ENCODE measurements at regions not wholly inside any gene's neighbourhood (a gene's known extent, or its start where the extent isn't known, plus 50 kb on each side); places are given as distances from the start of the nearest gene placed in this dataset.
"Not testable (repeated sequence)": the region's sequence is repeated elsewhere in the genome, so short reads cannot be mapped to it uniquely, and the experiment has no call there.

- no peak for DNase-seq (ENCODE audit: low read depth in 2 of 2)
Measured at GRCh38 chr5:89230178-89230577, 347.2 kb upstream of the MEF2C start.

GRCh38 chr5:89229331-89230070 lies 346.5 kb upstream of the MEF2C start:
- no peak for DNase-seq (ENCODE audit: low read depth in 2 of 2)

- DNase-seq (ENCODE audit: low read depth in 2 of 2): no peak
Measured at GRCh38 chr5:89228355-89228754, 345.4 kb upstream of the MEF2C start.

GRCh38 chr5:89218364-89218763 lies 335.4 kb upstream of the MEF2C start:
- DNase-seq (ENCODE audit: low read depth in 2 of 2): no peak

- DNase-seq (ENCODE audit: low read depth in 2 of 2): no peak
Measured at GRCh38 chr5:89216606-89217005, 333.6 kb upstream of the MEF2C start.

GRCh38 chr5:89213573-89213972 lies 330.6 kb upstream of the MEF2C start:
- DNase-seq (ENCODE audit: low read depth in 2 of 2): no peak

- DNase-seq (ENCODE audit: low read depth in 2 of 2): no peak
Measured at GRCh38 chr5:89211836-89212235, 328.9 kb upstream of the MEF2C start.

- no peak for DNase-seq (ENCODE audit: low read depth in 2 of 2)
Measured at GRCh38 chr5:89208811-89209210, 325.8 kb upstream of the MEF2C start.

GRCh38 chr5:89208392-89208791 lies 325.4 kb upstream of the MEF2C start:
- no peak for DNase-seq (ENCODE audit: low read depth in 2 of 2)

- DNase-seq (ENCODE audit: low read depth in 2 of 2): no peak
Measured at GRCh38 chr5:89204756-89205155, 321.8 kb upstream of the MEF2C start.

- DNase-seq (ENCODE audit: low read depth in 2 of 2): no peak
Measured at GRCh38 chr5:89203611-89204010, 320.6 kb upstream of the MEF2C start.

GRCh38 chr5:89200899-89201298 lies 317.9 kb upstream of the MEF2C start:
- DNase-seq (ENCODE audit: low read depth in 2 of 2): no peak

GRCh38 chr5:89199306-89199705 lies 316.3 kb upstream of the MEF2C start:
- no peak for DNase-seq (ENCODE audit: low read depth in 2 of 2)

- DNase-seq (ENCODE audit: low read depth in 2 of 2): no peak
Measured at GRCh38 chr5:89191374-89191773, 308.4 kb upstream of the MEF2C start.

GRCh38 chr5:89190515-89191265 lies 307.7 kb upstream of the MEF2C start:
- DNase-seq (ENCODE audit: low read depth in 2 of 2): no peak

- no peak for DNase-seq (ENCODE audit: low read depth in 2 of 2)
Measured at GRCh38 chr5:89187883-89188465, 305.0 kb upstream of the MEF2C start.

- no peak for DNase-seq (ENCODE audit: low read depth in 2 of 2)
Measured at GRCh38 chr5:89187268-89187667, 304.3 kb upstream of the MEF2C start.

- no peak for DNase-seq (ENCODE audit: low read depth in 2 of 2)
Measured at GRCh38 chr5:89181546-89181945, 298.6 kb upstream of the MEF2C start.

GRCh38 chr5:89179731-89180130 lies 296.7 kb upstream of the MEF2C start:
- DNase-seq (ENCODE audit: low read depth in 2 of 2): no peak

- DNase-seq (ENCODE audit: low read depth in 2 of 2): no peak
Measured at GRCh38 chr5:89178541-89178940, 295.6 kb upstream of the MEF2C start.

- no peak for DNase-seq (ENCODE audit: low read depth in 2 of 2)
Measured at GRCh38 chr5:89173528-89173927, 290.5 kb upstream of the MEF2C start.

GRCh38 chr5:89168766-89169165 lies 285.8 kb upstream of the MEF2C start:
- no peak for DNase-seq (ENCODE audit: low read depth in 2 of 2)

GRCh38 chr5:89164703-89165102 lies 281.7 kb upstream of the MEF2C start:
- not testable (repeated sequence) for DNase-seq (ENCODE audit: low read depth in 2 of 2)
